Stimulated activated CD4-positive, alpha-beta T cell treated with anti-CD3 and anti-CD28 coated beads, Interleukin-1b, Interleukin-23, amount 100 ng/mL, for 4 hours (primary cell): ENCODE measurements at regions not wholly inside any gene's neighbourhood (a gene's known extent, or its start where the extent isn't known, plus 50 kb on each side); places are given as distances from the start of the nearest gene placed in this dataset.
"Not testable (repeated sequence)": the region's sequence is repeated elsewhere in the genome, so short reads cannot be mapped to it uniquely, and the experiment has no call there.

ENCODE experiments used
- DNase-seq, 2 donors: peaks; one replicate each; pipeline ENCODE4 v3.0.0-alpha.2; 2020; ENCODE audit warnings: low read depth in 2 of 2

DNA sequence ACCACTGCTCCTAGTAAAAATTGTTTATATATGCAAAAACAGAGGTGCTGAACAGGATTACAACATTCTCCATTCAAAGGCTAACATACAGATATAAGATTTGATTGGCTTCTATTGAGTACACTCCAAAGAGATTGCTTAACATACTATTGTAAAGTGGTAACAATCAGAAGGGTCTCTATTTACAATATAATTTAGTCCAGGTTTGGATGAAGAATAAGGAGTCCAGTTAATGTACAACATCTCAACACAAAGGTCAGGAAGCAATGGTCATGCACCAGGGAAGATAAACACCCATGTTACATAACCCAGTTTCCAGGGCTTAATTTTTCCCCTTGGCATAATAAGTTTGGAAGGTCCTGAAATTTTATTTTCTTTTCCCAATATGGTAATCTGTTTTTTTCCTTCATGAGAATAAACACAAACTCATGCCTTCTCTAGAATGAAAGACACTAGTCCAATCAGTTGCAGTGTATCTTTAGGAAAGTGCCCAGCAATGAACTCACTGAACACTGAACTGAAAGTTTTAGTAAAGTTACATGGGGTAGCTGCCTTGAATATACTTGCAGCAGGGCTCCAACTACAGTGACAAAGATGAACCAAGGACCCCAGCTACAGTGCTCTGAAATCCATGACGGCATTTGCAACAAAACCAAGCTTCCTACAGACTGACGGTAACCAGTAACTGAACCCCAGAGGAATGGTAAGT lies 255.3 kb upstream of the GJE1 start:
- no peak for DNase-seq

DNA sequence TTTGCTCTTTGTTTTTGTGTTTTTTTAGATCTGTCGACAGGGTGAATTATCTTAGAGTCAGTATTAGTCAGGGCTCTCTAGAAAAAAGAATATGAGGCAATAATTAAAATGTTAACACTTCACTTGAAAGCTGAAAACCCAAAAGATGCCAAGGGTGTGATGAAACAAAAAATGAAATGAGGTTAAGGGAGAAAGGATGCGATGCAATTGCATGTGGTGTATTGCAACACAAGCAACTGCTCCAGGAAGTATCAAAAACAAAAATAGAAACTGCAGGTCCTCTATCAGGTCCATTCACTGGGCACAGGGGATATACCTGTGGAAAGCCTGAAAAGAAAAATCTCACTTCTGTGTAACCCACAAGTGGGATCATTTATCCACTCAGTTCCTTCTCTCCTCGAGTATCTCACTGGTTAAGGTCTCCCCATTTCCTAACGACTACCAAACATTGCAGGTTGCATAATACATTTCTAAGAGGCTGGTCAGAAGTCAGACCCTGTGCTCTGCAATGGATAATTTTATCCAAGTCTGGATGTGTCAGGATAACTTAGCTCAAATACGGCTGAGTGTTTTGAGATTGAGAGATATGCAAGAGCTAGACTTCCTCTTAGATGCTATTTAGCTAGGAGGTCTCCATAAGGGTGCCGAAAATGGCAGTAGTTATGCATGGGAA lies 257.7 kb upstream of the GJE1 start:
- DNase-seq = no peak

DNA sequence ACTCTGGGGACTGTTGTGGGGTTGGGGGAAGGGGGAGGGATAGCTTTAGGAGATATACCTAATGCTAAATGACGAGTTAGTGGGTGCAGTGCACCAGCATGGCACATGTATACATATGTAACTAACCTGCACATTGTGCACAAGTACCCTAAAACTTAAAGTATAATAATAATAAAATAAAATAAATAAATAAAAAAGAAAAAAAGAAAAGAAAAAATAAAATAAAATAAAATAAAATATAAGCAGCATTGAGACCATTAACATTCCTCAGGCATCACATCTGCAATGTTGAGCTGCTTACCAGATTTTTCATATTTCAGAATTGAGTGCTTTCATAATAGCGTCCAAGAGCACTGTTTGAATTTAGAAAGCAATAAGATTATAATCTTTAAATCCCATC lies 263.2 kb upstream of the GJE1 start:
- DNase-seq = not testable (repeated sequence)

DNA sequence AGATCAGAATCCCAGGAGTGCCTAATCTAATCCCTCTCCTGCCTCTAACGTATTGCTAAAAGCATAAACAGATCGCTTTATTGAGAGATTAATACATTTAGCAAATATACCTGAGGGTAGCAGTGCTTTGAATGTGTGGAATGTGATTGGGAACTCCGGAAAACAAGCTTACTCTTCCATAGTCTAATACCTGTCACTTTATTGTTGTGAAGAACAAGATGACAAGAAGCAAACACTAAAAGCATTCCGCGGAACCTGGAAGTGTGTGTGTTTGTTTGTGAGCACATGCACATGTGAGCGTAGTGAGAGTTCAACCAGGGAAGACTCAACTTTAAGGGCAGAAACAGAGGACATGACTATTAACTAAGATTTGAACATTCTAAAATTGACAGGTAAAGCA lies 265.0 kb upstream of the GJE1 start:
- DNase-seq = no peak

DNA sequence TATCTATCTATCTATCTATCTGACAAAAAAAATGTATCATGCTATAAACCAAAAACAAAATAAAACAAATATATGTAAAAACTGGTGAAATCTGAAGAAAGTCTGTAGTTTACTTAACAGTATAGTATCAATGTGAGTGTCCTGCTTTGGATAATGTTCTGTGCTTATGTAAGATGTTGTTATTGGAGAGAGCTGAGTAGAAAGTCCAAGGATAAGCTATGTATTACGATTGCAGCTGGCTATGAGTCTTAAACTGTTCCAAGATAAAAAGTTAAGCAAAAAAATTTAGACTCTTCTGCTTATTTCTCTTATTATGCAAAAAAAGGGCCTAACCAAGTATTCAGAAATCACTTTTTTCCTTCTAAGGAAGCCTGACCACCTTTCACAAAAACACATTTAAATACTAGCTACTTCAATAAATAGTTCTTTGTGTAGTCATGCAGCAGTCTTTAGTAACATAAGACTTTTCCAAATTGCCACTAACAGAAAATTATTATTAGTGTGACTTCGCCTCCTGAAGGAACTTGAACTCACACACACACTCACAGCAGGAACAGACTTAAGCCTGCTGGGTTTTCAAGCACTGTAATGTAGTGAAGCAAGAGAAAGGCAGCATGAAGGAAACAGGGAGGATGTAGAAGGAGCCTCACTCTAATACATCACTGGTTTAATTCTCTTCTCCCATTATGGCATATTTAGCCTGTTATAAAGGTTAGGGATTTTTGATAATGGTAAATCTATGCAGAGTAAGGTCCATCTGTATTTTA lies 265.8 kb upstream of the GJE1 start:
- no peak for DNase-seq

DNA sequence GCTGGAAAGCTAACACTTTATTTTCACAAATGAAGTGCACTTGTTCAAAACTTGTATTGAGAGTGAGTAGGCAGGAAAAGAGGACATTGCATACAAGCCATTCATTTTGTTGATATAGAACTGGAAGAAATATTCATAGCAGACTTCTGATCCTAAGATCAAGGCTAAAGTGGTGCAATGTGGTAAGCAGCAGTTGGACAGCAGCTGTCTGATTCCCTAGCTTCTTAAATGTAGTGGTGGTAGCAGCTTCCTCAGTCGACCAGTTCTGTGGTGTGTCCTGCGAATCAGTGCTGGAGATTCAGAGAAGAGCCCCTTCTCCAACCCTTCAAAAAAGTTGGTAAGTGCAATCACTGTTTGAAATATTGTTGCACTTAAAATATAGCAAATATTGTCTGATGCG lies 281.7 kb upstream of the GJE1 start:
- no peak for DNase-seq

DNA sequence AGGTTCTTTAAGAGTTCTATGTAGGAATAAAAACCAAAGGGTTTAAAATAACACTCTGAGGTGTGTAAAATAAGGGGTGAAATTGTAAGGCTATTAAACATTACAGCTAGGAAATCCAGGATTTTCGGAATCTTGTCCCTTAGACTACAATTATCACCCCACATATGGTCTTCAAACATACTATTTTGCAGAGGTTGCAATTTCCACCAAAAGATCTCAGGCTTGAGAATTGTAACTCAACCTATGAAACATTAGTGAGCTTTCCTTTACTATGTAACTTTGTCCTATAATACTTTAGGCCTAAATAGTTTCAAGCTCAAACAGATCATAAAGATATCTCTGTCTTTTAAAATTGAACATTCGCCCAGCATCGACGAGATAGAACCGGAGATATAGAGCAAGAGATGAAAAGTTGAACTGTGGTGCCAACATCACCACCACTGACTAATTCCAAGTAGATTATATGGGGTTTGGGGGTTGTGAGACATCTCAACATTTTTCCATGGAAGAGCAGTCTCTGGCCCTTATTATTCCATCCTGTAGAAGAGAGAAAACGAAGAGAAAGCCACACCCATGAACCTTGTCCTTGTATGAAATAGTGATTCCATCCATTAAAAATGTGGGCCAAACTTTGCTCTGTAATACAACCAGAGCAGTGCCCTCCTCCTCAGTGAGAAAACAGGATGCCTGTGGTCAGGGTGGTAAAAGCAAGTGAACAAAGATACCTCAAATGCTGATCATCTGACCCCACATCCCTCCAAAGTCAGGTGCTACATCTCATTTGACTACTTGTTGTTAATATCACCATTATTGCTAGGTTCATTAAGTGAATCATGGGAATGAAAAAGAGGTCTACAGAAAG lies 284.5 kb upstream of the GJE1 start:
- no peak for DNase-seq

DNA sequence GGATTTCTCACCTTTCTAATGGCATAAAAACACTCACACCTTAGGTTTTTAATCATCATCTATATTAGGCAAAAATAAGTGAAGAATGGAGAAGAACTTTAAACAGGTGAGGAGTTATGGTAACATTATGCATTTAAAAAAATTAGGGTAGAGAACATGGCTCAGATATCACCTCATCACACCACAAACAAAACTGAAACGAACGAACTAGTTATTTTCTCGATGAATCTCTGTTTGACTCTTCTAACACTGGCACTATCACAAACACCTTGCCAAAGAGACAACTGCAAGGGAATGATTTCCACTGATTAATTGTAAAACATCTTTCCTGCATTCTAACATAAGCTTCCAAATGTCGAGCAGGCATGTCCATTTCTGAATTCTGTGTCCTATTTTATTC lies 286.1 kb upstream of the GJE1 start:
- DNase-seq = no peak

DNA sequence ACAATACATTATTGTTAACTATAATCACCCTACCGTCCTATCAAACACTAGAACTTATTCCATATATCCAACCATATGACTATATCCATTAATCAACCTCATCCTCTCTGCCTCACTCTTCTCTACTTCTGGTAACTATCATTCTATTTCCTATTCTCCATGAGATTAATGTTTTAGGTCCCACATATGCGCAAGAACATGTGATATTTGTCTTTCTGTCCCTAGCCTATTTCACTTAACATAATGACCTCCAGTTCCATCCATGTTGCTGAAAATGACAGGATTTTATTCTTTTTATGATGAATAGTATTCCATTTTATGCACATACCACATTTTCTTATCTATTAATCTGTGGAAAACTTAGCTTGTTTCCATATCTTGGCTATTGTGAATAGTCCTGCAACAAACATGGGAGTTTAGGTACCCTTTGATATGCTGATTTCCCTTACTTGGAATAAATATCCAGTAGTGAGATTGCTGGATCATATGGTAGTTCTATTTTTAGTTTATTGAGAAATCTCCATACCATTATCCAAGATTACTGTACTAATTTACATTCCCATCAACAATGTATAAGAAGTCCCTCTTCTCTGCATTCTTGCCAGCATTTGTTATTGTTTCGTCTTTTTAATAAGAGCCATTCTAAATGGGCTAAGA lies 289.4 kb upstream of the GJE1 start:
- DNase-seq = no peak

DNA sequence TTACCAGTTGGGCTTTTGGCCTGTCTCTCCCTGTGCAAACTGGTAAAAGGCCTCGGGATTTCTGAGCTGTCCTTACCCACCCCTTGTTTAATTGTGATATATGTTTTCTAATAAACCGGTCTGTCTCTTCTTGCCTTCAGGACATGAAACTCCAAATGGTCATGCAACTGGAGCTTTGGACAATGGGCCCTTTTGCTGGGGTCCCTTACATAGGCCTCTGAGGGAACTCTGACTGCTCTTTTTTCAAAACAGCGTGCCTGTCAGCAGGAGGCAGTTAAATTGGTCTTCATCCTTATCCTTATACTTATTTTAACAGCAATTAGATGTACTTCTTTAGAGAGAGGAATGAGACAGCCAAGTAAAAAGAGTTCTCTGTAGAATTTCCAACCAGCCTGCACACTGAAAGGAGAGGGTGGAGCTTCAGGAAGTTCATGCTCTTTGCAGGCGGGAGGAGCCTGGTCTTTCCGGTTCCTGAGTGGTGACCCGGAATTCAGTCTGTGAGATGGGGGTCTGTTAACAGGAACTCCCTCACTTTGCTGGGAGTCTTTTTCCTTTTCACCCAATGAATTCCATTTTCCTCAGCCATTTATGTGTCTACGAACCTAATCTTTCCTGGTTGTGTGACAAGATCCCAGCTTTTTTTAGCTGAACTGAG lies 299.6 kb upstream of the GJE1 start:
- no peak for DNase-seq

DNA sequence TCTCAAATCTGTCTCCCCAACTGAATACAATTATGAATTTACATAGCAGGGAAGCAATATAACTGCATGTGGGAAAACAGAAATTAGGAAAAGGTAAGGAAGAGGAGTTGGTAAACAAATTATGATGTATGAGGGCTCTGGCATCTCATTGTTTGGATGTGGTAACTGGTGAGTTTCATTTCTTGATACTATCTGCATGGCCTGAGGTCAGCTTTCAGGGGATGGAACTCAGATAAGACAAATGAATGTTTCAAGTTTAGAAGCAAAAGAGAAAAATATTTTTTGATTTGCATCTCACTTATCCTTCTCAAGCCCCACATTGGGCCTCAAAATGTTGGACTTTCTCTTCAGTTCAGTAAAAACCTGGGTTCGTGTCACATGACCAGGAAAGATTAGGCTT lies 302.2 kb upstream of the GJE1 start:
- no peak for DNase-seq

DNA sequence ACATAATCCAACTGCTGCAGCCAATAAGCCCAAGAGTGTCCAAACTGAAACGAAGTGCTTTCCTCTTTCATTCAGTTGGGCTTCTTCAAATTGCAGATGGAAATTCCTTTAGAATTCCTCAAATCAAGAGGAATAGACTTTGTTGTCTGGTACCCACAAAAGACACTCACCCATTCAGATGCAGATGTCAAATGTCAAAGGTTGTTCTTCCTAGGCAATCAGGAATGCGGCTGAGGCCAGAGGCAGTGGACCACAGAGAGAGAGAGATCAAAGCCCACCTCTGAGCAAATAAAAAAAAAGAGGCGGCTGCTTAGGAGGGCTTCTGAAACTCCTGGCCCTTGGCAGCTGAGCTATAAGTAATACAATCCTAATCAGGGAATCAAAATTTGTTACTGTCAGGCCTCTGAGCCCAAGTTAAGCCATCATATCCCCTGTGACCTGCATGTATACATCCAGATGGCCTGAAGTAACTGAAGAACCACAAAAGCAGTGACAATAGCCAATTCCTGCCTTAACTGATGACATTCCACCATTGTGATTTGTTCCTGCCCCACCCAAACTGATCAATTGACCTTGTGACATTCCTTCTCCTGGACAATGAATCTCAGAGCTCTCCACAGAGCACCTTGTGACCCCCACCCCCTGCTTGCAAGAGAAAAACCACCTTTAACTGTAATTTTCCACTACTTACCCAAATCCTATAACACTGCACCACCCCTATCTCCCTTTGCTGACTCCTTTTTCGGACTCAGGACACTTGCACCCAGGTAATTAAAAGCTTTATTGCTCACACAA lies 303.0 kb upstream of the GJE1 start:
- no peak for DNase-seq

DNA sequence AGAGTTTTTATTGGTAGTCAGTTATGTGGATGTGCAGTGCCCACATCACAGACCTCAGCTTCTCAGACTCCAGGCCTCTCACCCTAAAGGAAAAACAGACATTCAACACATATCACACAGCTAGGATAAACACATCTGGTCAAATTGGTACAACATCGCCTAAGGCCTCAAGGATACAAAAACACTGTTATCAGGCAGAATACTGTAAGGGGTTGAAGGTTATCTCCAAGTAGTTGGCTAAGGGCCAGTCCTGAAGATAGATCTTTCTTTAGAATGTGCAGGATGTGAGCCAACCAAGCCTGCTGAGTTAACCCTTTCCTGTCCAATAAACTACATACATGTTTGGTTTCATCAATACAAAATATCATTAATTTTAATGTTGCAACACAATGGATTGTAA lies 308.4 kb upstream of the GJE1 start:
- no peak for DNase-seq

DNA sequence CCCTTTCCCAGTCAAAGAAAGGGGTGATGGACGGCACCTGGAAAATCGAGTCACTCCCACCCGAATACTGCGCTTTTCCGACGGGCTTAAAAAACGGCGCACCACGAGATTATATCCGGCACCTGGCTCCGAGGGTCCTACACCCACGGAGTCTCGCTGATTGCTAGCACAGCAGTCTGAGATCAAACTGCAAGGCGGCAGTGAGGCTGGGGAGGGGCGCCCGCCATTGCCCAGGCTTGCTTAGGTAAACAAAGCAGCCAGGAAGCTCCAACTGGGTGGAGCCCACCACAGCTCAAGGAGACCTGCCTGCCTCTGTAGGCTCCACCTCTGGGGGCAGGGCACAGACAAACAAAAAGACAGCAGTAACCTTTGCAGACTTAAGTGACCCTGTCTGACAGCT lies 317.7 kb upstream of the GJE1 start:
- not testable (repeated sequence) for DNase-seq

DNA sequence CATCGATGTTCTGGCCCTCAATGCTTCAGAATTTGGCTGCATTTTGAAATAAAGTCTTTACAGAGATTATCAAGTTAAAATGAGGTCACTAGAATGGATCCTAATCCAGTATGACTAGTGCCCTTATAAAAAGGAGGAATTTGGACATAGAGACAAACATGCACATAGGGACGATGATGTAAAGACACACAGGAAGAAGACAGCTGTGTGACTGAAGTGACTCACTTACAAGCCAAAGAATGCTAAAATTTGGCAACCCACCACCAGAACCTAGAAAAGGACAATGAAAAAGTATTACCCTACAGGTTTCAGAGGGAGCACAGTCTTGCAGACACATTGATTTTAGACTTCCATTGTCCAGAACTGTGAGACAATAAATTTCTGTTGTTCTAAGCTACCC lies 322.8 kb upstream of the GJE1 start:
- no peak for DNase-seq

DNA sequence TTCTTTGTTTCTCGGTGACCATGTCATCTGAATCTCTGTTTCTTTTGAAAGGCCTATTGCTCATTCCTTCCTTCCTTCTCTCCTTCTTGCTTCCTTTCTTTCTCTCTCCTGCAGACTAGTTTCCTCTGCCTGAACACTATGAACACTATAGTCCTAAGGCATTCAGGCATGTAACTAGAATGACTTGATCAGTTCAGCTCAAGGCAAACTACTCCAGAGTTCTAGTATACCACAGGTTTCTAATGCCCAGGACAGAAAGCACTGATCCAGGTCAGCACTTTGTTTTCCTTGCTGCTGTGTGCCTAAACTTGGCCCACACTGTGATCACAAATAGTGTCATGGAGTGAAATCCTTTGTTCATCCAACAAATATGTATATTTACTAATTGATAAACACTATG lies 324.1 kb upstream of the GJE1 start:
- DNase-seq = no peak

DNA sequence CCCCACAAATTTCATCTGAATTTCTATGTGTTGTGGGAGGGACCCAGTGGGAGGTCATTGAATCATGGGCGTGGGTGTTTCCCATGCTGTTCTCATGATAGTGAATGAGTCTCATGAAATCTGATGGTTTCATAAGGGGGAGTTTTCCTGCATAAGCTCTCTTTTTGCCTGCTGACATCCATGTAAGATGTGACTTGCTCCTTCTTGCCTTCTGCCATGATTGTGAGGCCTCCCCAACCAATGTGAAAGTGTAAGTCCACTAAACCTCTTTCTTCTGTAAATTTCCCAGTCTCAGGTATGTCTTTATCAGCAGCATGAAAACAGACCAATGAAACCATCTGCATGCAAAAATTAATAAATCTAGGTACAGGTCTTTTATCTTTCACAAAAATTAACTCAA lies 331.8 kb upstream of the GJE1 start:
- not testable (repeated sequence) for DNase-seq

DNA sequence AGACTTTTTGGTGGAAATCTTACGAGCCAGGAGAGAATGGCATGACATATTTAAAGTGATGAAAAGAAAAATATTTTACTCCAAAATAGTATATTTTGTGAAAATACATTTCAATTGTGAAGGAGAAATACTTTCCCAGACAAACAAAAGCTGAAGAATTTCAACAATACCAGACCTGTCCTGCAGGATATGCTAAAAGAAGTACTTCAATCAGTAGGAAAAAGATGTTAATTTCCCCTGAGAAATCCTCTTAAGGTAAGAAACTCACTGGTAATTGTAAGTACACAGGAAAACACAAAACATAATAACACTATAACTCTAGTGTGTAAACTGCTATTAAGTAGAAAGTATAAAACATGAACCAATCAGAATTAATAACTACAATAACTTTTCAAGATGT lies 341.8 kb upstream of the GJE1 start:
- no peak for DNase-seq

DNA sequence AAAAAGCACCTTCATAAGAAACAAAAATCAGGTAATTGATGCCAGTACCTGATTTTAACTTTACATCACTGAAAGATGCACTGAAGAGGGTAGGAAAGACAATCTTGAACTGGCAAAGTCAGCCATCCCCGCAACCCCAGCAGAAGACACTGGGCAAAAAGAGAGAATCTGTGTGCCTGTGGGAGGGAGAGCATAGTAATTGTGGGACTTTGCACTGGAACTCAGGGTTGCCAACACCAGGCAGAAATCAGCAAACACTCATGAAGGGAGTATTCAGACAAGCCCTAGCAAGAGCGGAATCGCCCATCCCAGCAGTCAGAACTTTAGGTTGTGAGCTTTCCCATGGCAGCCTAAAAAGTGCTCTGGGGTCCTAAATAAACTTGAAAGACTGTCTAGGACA lies 344.6 kb upstream of the GJE1 start:
- DNase-seq = no peak

DNA sequence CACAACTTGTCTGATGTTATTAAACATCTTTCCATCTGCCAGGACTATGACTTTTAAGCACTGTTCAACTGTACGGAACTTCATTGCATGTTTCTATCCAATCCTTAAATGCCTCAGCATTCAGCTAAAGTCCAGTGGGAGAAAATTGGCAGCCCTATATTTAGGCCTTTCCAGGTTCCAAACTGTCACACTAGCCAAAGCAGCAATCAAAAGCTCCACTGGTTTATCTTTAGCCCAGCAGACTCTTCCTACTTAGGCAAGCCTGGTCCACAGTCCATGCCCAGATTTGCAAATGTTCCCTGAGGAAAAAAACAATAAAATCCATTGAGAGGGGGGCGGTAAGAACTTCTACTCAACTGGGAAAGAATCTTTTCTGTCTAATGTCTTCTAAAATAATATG lies 349.1 kb upstream of the GJE1 start:
- no peak for DNase-seq
